DND-41 (cell line): ENCODE measurements at regions not wholly inside any gene's neighbourhood (a gene's known extent, or its start where the extent isn't known, plus 50 kb on each side); places are given as distances from the start of the nearest gene placed in this dataset.

ENCODE experiments used
- CTCF ChIP-seq: IDR thresholded peaks from 2 replicates; pipeline ENCODE4 v1.5.1; 2012; ENCODE audit warnings: borderline replicate concordance, low read length, moderate library complexity, mild to moderate bottlenecking; ENCODE audit not compliant: poor library complexity, severe bottlenecking; ENCODE audit errors: extremely low read depth
- EZH2 ChIP-seq: IDR thresholded peaks from 3 replicates; pipeline ENCODE4 v1.6.1; 2012; ENCODE audit warnings: borderline replicate concordance, low read depth, mild to moderate bottlenecking, moderate library complexity, low read length, inconsistent platforms; ENCODE audit not compliant: severe bottlenecking

DNA sequence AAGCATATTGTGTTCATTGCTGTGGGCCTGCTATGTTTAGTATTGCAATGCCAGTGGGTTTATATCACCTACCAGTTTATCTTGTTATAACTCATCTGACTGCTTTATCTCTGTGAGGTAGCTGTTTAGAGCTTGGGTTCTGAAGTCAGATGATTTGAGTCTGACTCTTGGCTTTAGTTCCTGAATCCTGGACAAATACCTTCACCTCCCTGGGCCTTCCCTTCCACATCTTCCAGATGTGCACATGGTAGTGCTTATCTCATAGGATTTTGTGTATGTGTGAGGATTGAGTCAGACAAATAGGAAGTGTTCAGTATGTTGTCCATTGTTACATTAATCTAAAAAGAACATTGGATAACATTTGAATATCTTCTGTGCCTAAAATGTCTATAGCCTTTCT is 63.5 kb upstream of the ANKRD10 start:
- TF ChIP-seq CTCF: no peak
- no peak for TF ChIP-seq EZH2
